CD4-positive, alpha-beta T cell treated with Interleukin-1 beta for 1 hour (primary cell): ENCODE measurements at regions not wholly inside any gene's neighbourhood (a gene's known extent, or its start where the extent isn't known, plus 50 kb on each side); places are given as distances from the start of the nearest gene placed in this dataset.
A peak's percentile ranks its signal among the peaks of the same experiment; 100 is the strongest.
"Not testable (repeated sequence)": the region's sequence is repeated elsewhere in the genome, so short reads cannot be mapped to it uniquely, and the experiment has no call there.

Source experiments
- DNase-seq, 2 donors: peaks; one replicate each; pipeline ENCODE4 v3.0.0-alpha.2; 2020 to 2022

GRCh38 chr3:150239766-150240165 lies 168.3 kb upstream of the TSC22D2 start:
- no peak for DNase-seq

- DNase-seq, result no peak
Observed at GRCh38 chr3:150238995-150239619, 169.0 kb upstream of the TSC22D2 start.

- no peak for DNase-seq
Observed at GRCh38 chr3:150238048-150238802, 169.9 kb upstream of the TSC22D2 start.

GRCh38 chr3:150237490-150237889 lies 170.6 kb upstream of the TSC22D2 start:
- no peak for DNase-seq

- no peak for DNase-seq
Observed at GRCh38 chr3:150236316-150237082, 171.6 kb upstream of the TSC22D2 start.

- DNase-seq, result no peak
Observed at GRCh38 chr3:150235799-150236198, 172.3 kb upstream of the TSC22D2 start.

GRCh38 chr3:150232992-150233451 lies 175.1 kb upstream of the TSC22D2 start:
- no peak for DNase-seq

GRCh38 chr3:150230037-150230436 lies 178.1 kb upstream of the TSC22D2 start:
- DNase-seq, result no peak

GRCh38 chr3:150228626-150229025 lies 179.5 kb upstream of the TSC22D2 start:
- DNase-seq, result not testable (repeated sequence)

GRCh38 chr3:150227839-150228238 lies 180.3 kb upstream of the TSC22D2 start:
- peak in 1 of 2 donors; percentile 2 for DNase-seq

- DNase-seq, result no peak
Observed at GRCh38 chr3:150225986-150226385, 182.1 kb upstream of the TSC22D2 start.

GRCh38 chr3:150223558-150223957 lies 184.5 kb upstream of the TSC22D2 start:
- no peak for DNase-seq

- no peak for DNase-seq
Observed at GRCh38 chr3:150222691-150223489, 185.2 kb upstream of the TSC22D2 start.

GRCh38 chr3:150221904-150222523 lies 186.1 kb upstream of the TSC22D2 start:
- no peak for DNase-seq

GRCh38 chr3:150220799-150221198 lies 187.3 kb upstream of the TSC22D2 start:
- DNase-seq, result no peak

GRCh38 chr3:150220041-150220440 lies 188.1 kb upstream of the TSC22D2 start:
- DNase-seq, result no peak

GRCh38 chr3:150218841-150219240 lies 189.3 kb upstream of the TSC22D2 start:
- DNase-seq, result no peak

- DNase-seq, result no peak
Observed at GRCh38 chr3:150218236-150218635, 189.9 kb upstream of the TSC22D2 start.

GRCh38 chr3:150217691-150218090 lies 190.4 kb upstream of the TSC22D2 start:
- no peak for DNase-seq

GRCh38 chr3:150216866-150217600 lies 191.1 kb upstream of the TSC22D2 start:
- DNase-seq, result no peak

- DNase-seq, result no peak
Observed at GRCh38 chr3:150216041-150216811, 191.9 kb upstream of the TSC22D2 start.
